Colonic mucosa (tissue), 4 donors: ENCODE measurements at regions not wholly inside any gene's neighbourhood (a gene's known extent, or its start where the extent isn't known, plus 50 kb on each side); places are given as distances from the start of the nearest gene placed in this dataset.

Experiments used
- DNase-seq: peaks from one replicate; pipeline ENCODE4 v3.0.0-alpha.2; 2020
- H3K27ac ChIP-seq: fragments of 200-600 bp; one replicate; pipeline ENCODE4 v1.8.0; 2021
- H3K27me3 ChIP-seq: fragments of 200-600 bp; one replicate; pipeline ENCODE4 v1.8.0; 2021
- H3K36me3 ChIP-seq: fragments of 200-600 bp; one replicate; pipeline ENCODE4 v1.8.0; 2021
- H3K4me1 ChIP-seq: fragments of 200-600 bp; one replicate; pipeline ENCODE4 v1.8.0; 2021; ENCODE audit warnings: mild to moderate bottlenecking
- H3K4me3 ChIP-seq: fragments of 200-600 bp; one replicate; pipeline ENCODE4 v1.8.0; 2021
- H3K9ac ChIP-seq, 2 donors: one replicate each; pipeline ENCODE4 v1.7.0; 2013; ENCODE audit warnings: control low read depth in 2 of 2, low read depth in 2 of 2, low read length in 2 of 2
- H3K9me3 ChIP-seq: fragments of 200-600 bp; one replicate; pipeline ENCODE4 v1.8.0; 2021
- CTCF ChIP-seq: fragments of 200-600 bp; IDR thresholded peaks from one replicate; pipeline ENCODE4 v1.8.0; 2022; ENCODE audit warnings: antibody characterized with exemption, mild to moderate bottlenecking
- intact Hi-C: fragments of 100-400 bp; cut with DNase I; formaldehyde crosslinking; loops from one replicate; pipeline ENCODE4 v1.14.1; 2022
- donor health status: healthy.
- donor health status: DM: no; HTN: no; CAD: no.
- donor health status: DM: no; HTN: no; CAD: no.

DNA sequence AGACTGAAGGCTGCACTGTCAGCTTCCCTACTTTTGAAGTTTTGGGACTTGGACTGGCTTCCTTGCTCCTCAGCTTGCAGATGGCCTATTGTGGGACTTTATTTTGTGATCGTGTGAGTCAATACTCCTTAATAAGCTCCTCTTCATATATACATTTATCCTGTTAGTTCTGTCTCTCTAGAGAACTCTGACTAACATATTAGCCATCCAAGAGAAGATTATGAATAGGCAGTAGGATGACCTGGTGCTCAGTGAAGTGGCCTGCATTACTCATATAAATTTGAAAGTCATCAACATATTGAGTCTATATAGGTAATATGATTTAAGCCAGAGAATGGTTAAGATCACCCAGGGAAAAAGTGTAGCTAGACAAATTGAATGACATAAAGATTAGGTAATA is 136.3 kb upstream of the UFM1 start:
- intact Hi-C loops: no loop called here
- H3K9me3 ChIP-seq: no peaks in the 10 kb centered on the region
- no peak for TF ChIP-seq CTCF
- no peaks in the 10 kb centered on the region for H3K36me3 ChIP-seq
- H3K27ac ChIP-seq: no peak overlapping the region
- no peak for DNase-seq
- H3K27me3 ChIP-seq: no peaks in the 10 kb centered on the region
- no peak overlapping the region for H3K9ac ChIP-seq
- no peak overlapping the region for H3K4me3 ChIP-seq
- no peaks in the 10 kb centered on the region for H3K4me1 ChIP-seq

DNA sequence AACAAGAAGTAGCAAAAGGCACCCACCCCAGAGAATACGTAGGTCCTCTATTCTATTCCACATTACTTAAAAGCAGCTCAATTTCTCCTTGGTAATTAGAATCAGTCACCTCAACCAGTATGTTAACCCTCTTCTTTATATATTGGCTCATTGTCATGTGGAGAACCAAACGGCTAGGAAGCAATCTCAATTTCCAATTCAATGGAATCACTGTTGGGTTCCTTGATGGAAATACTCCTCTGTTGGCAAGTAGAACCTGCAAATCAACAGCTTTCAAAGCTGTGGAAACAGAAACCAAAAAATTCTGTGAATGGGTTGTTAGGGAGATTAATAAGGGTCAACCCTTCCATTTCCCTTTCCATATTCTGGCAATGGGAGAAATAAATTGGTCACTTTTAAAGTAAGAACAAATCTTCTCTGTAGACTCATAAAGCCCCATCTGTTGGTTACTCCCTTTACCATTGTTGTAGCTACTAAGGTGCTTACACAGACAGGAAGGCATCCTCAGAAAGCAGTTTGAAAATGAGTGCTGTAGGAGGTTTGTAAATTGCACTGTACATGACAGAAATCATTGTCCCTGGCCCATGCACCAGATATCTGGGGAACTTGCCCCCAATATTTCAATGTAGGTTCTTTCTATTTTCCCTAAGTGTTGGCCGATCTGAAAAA is 138.6 kb upstream of the UFM1 start:
- no peak for TF ChIP-seq CTCF
- intact Hi-C loops: no loop called here
- no peak overlapping the region for H3K4me3 ChIP-seq
- H3K9me3 ChIP-seq: no peaks in the 10 kb centered on the region
- no peak overlapping the region for H3K9ac ChIP-seq
- no peak for DNase-seq
- no peaks in the 10 kb centered on the region for H3K4me1 ChIP-seq
- H3K36me3 ChIP-seq: no peaks in the 10 kb centered on the region
- H3K27ac ChIP-seq: no peak overlapping the region
- no peaks in the 10 kb centered on the region for H3K27me3 ChIP-seq

GRCh38 chr13:38204556-38204955 is 145.1 kb upstream of the UFM1 start:
- H3K36me3 ChIP-seq: no peaks in the 10 kb centered on the region

DNA sequence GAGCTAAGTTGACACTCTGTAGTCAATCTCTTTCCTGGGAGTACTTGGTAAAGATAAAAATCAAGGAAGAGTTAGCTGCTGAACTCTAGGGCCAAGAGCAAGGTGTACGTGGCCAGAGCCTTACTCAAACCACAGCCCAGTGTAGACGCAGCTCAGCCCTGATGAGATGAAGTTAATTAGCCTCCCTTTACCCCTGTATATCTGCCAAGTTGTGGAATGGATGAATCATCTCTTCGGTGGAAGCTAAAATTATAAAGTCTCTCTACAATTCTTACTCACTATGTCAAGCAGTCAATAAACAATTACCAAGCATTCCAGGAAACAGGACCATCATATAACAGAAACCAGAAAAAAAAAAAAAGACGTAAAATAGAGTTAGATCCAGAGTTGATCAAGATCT is 146.9 kb upstream of the UFM1 start:
- Histone ChIP-seq H3K36me3 (no peaks in the 10 kb centered on the region), H3K27ac (no peak overlapping the region), H3K4me1 (no peaks in the 10 kb centered on the region), H3K9me3 (no peaks in the 10 kb centered on the region), H3K9ac (no peak overlapping the region), H3K27me3 (no peaks in the 10 kb centered on the region), H3K4me3 (no peak overlapping the region)
- no peak for TF ChIP-seq CTCF
- DNase-seq: no peak
- intact Hi-C loops: no loop called here

More at GRCh38 chr13:38204556-38204955, 145.1 kb upstream of the UFM1 start:
- TF ChIP-seq CTCF: no peak
- Histone ChIP-seq H3K4me1 (no peaks in the 10 kb centered on the region), H3K9me3 (no peaks in the 10 kb centered on the region), H3K27ac (no peak overlapping the region), H3K4me3 (no peak overlapping the region), H3K9ac (no peak overlapping the region), H3K27me3 (no peaks in the 10 kb centered on the region)
- intact Hi-C loops: no loop called here
- no peak for DNase-seq

- Histone ChIP-seq H3K27me3 (no peaks in the 10 kb centered on the region), H3K4me1 (no peaks in the 10 kb centered on the region), H3K4me3 (no peak overlapping the region), H3K27ac (no peak overlapping the region), H3K36me3 (no peaks in the 10 kb centered on the region), H3K9me3 (no peaks in the 10 kb centered on the region), H3K9ac (no peak overlapping the region)
- TF ChIP-seq CTCF: no peak
- DNase-seq: no peak
- intact Hi-C loops: no loop called here
Measured at GRCh38 chr13:38191016-38191415, 158.6 kb upstream of the UFM1 start.
